CD4-positive, CD25-positive, alpha-beta regulatory T cell (primary cell): ENCODE measurements at regions not wholly inside any gene's neighbourhood (a gene's known extent, or its start where the extent isn't known, plus 50 kb on each side); places are given as distances from the start of the nearest gene placed in this dataset.
"Not testable (repeated sequence)": the region's sequence is repeated elsewhere in the genome, so short reads cannot be mapped to it uniquely, and the experiment has no call there.

Source experiments
- ATAC-seq, 2 donors: fragments of 150-1000 bp; cut with Tn5 transposase; one replicate each; pipeline ENCODE4 v1.10.0; 2021; ENCODE audit warnings: low read depth in 2 of 2, moderate number of reproducible peaks in 2 of 2, moderate library complexity in 1 of 2
- DNase-seq, 3 donors: peaks; one replicate each; pipeline versions ENCODE4 v3.0.0 to v3.0.0-alpha.2; 2012 to 2022; ENCODE audit warnings: mixed read lengths in 1 of 3
- H3K27ac ChIP-seq: one replicate; pipeline ENCODE4 v1.7.0; 2013; ENCODE audit warnings: mild to moderate bottlenecking, low read length; ENCODE audit not compliant: insufficient read depth, poor library complexity, severe bottlenecking
- H3K27me3 ChIP-seq: one replicate; pipeline ENCODE4 v1.7.0; 2013; ENCODE audit warnings: low read length; ENCODE audit not compliant: control insufficient read depth, insufficient read depth
- H3K36me3 ChIP-seq: one replicate; pipeline ENCODE4 v1.7.0; 2013; ENCODE audit warnings: mild to moderate bottlenecking, low read length, moderate library complexity; ENCODE audit not compliant: control insufficient read depth, insufficient read depth
- H3K4me1 ChIP-seq: 2 replicates; pipeline ENCODE4 v1.7.0; 2013; ENCODE audit warnings: mild to moderate bottlenecking, low read length; ENCODE audit not compliant: insufficient read depth, control insufficient read depth, poor library complexity, severe bottlenecking
- H3K4me3 ChIP-seq: one replicate; pipeline ENCODE4 v1.7.0; 2013; ENCODE audit warnings: low read depth, mild to moderate bottlenecking, low read length, moderate library complexity
- H3K9me3 ChIP-seq, 2 experiments: 1 replicate in 1 of 2; 2 replicates in 1 of 2; pipeline ENCODE4 v1.7.0; 2013; ENCODE audit warnings: low read length in 2 of 2, mild to moderate bottlenecking in 1 of 2, moderate library complexity in 1 of 2; ENCODE audit not compliant: control insufficient read depth in 2 of 2
- H3K27ac Mint-ChIP-seq, 3 donors: one replicate each; pipeline ENCODE4 v1.8.0; 2020 to 2022; ENCODE audit warnings: mild to moderate bottlenecking in 3 of 3, mixed read lengths in 3 of 3, moderate library complexity in 2 of 3
- H3K27me3 Mint-ChIP-seq: one replicate; pipeline ENCODE4 v1.8.0; 2022; ENCODE audit warnings: mild to moderate bottlenecking, mixed read lengths
- H3K36me3 Mint-ChIP-seq: one replicate; pipeline ENCODE4 v1.8.0; 2020; ENCODE audit warnings: mixed read lengths
- H3K4me1 Mint-ChIP-seq, 4 donors: one replicate each; pipeline ENCODE4 v1.8.0; 2020 to 2022; ENCODE audit warnings: mixed read lengths in 4 of 4, mild to moderate bottlenecking in 1 of 4
- H3K4me3 Mint-ChIP-seq, 4 donors: one replicate each; pipeline ENCODE4 v1.8.0; 2020 to 2022; ENCODE audit warnings: mild to moderate bottlenecking in 4 of 4, mixed read lengths in 4 of 4, moderate library complexity in 3 of 4
- H3K9me3 Mint-ChIP-seq, 7 donors: one replicate each; pipeline ENCODE4 v1.8.0; 2020 to 2022; ENCODE audit warnings: mixed read lengths in 7 of 7, mild to moderate bottlenecking in 3 of 7, moderate library complexity in 2 of 7

DNA sequence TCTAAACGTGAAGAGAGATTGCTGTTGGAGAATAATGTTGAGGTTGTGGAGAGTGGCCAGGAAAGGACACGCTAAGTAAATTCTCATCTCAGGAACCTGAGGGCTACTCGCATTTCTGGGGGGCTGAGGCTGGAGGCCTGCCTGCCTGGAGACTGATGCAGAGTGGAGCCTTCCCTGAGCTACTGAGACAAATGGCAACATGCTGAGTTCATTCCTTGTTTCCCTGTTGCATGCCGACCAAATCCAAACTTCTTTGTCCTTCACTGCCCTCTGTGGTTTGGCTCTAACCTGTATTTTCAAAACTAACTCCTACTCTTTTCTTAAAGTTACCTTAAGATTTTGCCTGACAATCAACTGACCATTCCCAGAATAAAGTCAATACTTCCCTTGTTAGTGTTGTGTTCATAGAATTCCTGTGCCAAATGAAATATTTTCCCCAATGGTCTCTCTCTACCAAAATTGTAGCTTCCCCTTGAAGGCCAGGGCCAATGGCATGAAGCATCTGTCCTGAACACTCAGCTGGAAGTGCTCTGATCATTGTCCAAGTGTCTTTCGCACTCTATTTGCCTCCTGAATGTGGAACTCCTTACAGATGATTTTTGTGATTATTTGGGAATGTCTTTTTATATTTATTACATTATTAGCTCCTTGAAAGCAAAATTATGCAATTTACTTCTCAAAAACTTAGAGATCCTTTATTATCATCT is 1085.6 kb downstream of the SOCS6 start:
- Histone ChIP-seq H3K9me3 (no peaks in the 10 kb centered on the region), H3K4me1 (no peaks in the 10 kb centered on the region), H3K27ac (no peak overlapping the region), H3K36me3 (no peaks in the 10 kb centered on the region), H3K4me3 (no peak overlapping the region), H3K27me3 (no peaks in the 10 kb centered on the region)
- Mint-ChIP-seq H3K4me1 (no peaks in the 10 kb centered on the region), H3K9me3 (peaks cover 0 to 4% (median 0%) of the 10 kb centered on the region in 7 donors), H3K27me3 (no peaks in the 10 kb centered on the region), H3K27ac (no peak overlapping the region), H3K4me3 (no peak overlapping the region), H3K36me3 (no peaks in the 10 kb centered on the region)
- ATAC-seq (no peak), DNase-seq (no peak)

- ATAC-seq (no peak), DNase-seq (no peak)
- Histone ChIP-seq H3K36me3 (no peaks in the 10 kb centered on the region), H3K4me3 (no peak overlapping the region), H3K9me3 (peaks cover 0 to under 1% of the 10 kb centered on the region in 2 experiments), H3K27me3 (no peaks in the 10 kb centered on the region), H3K4me1 (no peaks in the 10 kb centered on the region), H3K27ac (no peak overlapping the region)
- H3K36me3 Mint-ChIP-seq = no peaks in the 10 kb centered on the region
- no peaks in the 10 kb centered on the region for H3K4me1 Mint-ChIP-seq
- no peaks in the 10 kb centered on the region for H3K27me3 Mint-ChIP-seq
- H3K4me3 Mint-ChIP-seq = no peak overlapping the region
- no peak overlapping the region for H3K27ac Mint-ChIP-seq
- peaks cover 0 to 10% (median 6%) of the 10 kb centered on the region in 7 donors for H3K9me3 Mint-ChIP-seq
These were observed 1083.2 kb downstream of the SOCS6 start for GRCh38 chr18:71371951-71372605.

DNA sequence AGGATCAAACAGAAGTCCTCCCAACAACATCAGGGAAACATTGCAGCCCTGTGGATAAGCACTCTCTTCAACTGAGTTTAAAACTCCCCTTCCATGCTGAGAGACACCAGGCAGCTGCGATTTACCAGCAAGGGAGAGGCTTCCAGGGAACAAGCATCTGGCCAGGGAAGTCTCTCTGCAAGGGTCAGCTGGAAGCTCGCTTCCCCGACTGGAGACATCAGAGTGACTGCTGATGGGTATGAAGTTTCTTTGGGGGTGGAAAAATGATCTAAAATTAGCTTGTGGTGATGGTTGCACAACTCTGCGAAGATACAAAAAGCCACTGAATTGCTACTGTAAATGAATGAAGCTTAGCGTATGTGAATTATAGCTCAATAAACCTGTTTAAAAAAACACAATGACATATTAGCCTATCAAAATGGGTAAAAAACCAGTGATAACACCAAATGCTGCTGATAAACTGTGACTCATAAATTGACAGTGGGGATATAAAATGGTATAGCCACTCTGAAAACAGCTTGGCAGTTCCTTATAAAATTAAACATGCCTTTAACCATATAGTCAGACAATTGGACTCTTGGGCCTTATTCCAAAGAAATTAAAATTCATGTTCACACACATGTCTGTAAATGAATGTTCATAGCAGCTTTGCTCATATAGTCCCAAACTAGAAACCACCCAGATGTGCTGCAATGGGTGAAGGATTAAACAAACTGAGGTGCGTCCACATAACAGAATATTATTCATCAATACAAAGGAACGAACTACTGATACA is 1082.0 kb downstream of the SOCS6 start:
- Mint-ChIP-seq H3K27ac (no peak overlapping the region), H3K27me3 (no peaks in the 10 kb centered on the region), H3K4me1 (no peaks in the 10 kb centered on the region), H3K9me3 (peaks cover 0 to 21% (median 9%) of the 10 kb centered on the region in 7 donors), H3K4me3 (peak overlapping the region in 1 of 4 donors; percentile 65), H3K36me3 (no peaks in the 10 kb centered on the region)
- H3K27ac ChIP-seq = no peak overlapping the region
- no peak for DNase-seq
- no peaks in the 10 kb centered on the region for H3K36me3 ChIP-seq
- H3K4me1 ChIP-seq = no peaks in the 10 kb centered on the region
- no peak overlapping the region for H3K4me3 ChIP-seq
- H3K27me3 ChIP-seq = no peaks in the 10 kb centered on the region
- no peak for ATAC-seq
- H3K9me3 ChIP-seq = peaks cover 0 to 8% of the 10 kb centered on the region in 2 experiments

DNA sequence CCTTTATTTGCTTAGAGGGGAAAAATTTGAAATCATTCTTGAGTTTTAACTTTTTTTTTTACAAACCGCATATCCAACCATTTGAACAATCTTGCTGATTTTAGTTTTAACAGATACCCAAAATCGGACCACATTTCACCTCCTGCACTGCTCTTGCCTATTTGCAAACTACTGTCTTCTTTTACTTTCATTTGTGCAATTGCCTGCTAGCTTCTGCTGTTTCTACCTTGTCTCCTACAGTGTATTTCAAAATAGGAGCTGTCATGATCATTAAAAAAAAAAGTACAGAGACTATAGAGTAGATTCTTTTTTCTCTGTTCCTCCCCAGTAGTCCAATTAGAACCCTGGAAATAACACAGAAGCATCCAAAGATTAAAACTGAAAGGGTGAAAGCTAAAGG is 1081.2 kb downstream of the SOCS6 start:
- no peak for DNase-seq
- Histone ChIP-seq H3K9me3 (peaks cover 0 to 8% of the 10 kb centered on the region in 2 experiments), H3K4me1 (no peaks in the 10 kb centered on the region), H3K4me3 (no peak overlapping the region), H3K27me3 (no peaks in the 10 kb centered on the region), H3K36me3 (no peaks in the 10 kb centered on the region), H3K27ac (no peak overlapping the region)
- Mint-ChIP-seq H3K4me1 (no peaks in the 10 kb centered on the region), H3K36me3 (no peaks in the 10 kb centered on the region), H3K9me3 (peaks cover 0 to 21% (median 9%) of the 10 kb centered on the region in 7 donors), H3K27ac (no peak overlapping the region), H3K4me3 (no peak overlapping the region), H3K27me3 (no peaks in the 10 kb centered on the region)
- no peak for ATAC-seq

DNA sequence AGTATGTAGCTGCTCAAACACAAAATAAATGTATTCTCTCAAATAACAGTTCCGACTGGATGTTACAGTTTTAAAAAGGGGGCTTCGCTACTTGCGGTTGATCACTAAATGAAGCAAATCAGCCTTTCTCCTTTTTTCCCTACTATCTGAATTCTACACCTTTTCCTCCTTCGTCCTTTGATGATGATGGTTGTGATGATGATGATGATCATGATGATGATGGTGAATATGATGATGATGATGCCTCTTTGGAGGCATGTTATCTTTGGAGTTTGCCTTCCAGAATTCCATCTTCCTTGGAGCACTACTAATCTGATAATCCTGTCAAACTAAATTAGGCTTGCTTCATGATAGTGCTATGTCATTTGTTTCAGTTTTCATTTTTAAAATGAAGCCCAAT is 1073.3 kb downstream of the SOCS6 start:
- DNase-seq = no peak
- H3K27me3 ChIP-seq = no peaks in the 10 kb centered on the region
- H3K36me3 Mint-ChIP-seq = no peaks in the 10 kb centered on the region
- H3K9me3 Mint-ChIP-seq = peaks cover 0 to 23% (median 2%) of the 10 kb centered on the region in 7 donors
- no peak for ATAC-seq
- H3K9me3 ChIP-seq = peaks cover 0 to 8% of the 10 kb centered on the region in 2 experiments
- H3K36me3 ChIP-seq = no peaks in the 10 kb centered on the region
- no peak overlapping the region for H3K4me3 ChIP-seq
- H3K4me3 Mint-ChIP-seq = no peak overlapping the region
- no peaks in the 10 kb centered on the region for H3K4me1 ChIP-seq
- H3K27ac ChIP-seq = no peak overlapping the region
- H3K27me3 Mint-ChIP-seq = no peaks in the 10 kb centered on the region
- H3K27ac Mint-ChIP-seq = no peak overlapping the region
- no peaks in the 10 kb centered on the region for H3K4me1 Mint-ChIP-seq

DNA sequence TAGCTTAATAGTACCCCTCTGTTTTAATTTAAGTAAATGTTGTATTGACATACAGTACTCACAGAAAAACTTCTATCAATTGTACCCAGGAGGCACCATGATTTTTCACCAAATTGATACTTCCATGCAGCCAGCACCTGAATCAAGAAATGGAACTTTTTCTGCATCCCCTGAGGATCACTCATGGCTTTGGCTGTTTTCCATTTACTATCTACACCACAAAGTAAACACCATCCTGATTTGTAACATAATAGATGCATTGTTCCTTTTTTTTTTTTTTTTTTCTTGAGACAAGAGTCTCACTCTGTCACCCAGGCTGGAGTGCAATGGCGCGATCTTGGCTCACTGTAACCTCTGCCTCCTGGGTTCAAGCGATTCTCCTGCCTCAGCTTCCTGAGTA is 1066.8 kb downstream of the SOCS6 start:
- not testable (repeated sequence) for H3K4me1 ChIP-seq, ATAC-seq, H3K9me3 ChIP-seq, H3K36me3 Mint-ChIP-seq, H3K27ac ChIP-seq, H3K27ac Mint-ChIP-seq, DNase-seq, H3K27me3 ChIP-seq, H3K27me3 Mint-ChIP-seq, H3K36me3 ChIP-seq, H3K4me3 ChIP-seq, H3K9me3 Mint-ChIP-seq, H3K4me3 Mint-ChIP-seq, H3K4me1 Mint-ChIP-seq

DNA sequence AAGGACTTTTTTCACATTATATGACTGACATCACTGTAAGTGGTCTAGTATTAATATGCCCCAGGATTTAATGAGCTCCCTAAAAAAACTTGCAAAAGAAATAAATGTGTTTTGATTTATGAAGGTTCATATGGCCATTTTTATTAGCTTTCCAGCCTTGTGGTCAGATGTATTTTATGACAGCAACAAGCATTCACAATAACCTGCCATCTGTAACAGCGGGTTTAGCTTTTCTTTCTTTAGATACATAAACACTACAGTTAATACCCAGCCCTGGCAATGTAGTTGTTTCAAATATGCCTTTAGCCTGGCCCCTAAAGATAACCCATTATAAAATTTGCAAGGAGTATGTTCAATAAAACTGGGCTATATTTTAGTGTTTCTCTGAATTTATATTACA is 1063.8 kb downstream of the SOCS6 start:
- H3K9me3 ChIP-seq = no peaks in the 10 kb centered on the region
- no peaks in the 10 kb centered on the region for H3K4me1 ChIP-seq
- H3K27ac ChIP-seq = no peak overlapping the region
- H3K4me3 ChIP-seq = no peak overlapping the region
- Mint-ChIP-seq H3K4me1 (no peaks in the 10 kb centered on the region), H3K4me3 (no peak overlapping the region), H3K36me3 (no peaks in the 10 kb centered on the region), H3K9me3 (peaks cover 0 to 4% (median 0%) of the 10 kb centered on the region in 7 donors), H3K27ac (no peak overlapping the region), H3K27me3 (no peaks in the 10 kb centered on the region)
- H3K36me3 ChIP-seq = no peaks in the 10 kb centered on the region
- no peak for DNase-seq
- ATAC-seq = no peak
- H3K27me3 ChIP-seq = no peaks in the 10 kb centered on the region
